Psoas muscle (tissue), 7 donors: ENCODE measurements at regions not wholly inside any gene's neighbourhood (a gene's known extent, or its start where the extent isn't known, plus 50 kb on each side); places are given as distances from the start of the nearest gene placed in this dataset.
"Not testable (repeated sequence)": the region's sequence is repeated elsewhere in the genome, so short reads cannot be mapped to it uniquely, and the experiment has no call there.

ENCODE experiments used
- ATAC-seq, 4 donors: fragments of 200-7000 bp; cut with Tn5 transposase; one replicate each; pipeline ENCODE4 v1.9.1; 2020; ENCODE audit warnings: moderate library complexity in 3 of 4, mild to moderate bottlenecking in 2 of 4
- DNase-seq, 2 donors: peaks; one replicate each; pipeline ENCODE4 v3.0.0-alpha.2; 2020
- H3K27ac ChIP-seq: fragments of 200-600 bp; one replicate; pipeline ENCODE4 v1.8.0; 2022
- H3K27me3 ChIP-seq, 3 donors: fragments of 200-600 bp in 1 of 3; one replicate each; pipeline versions ENCODE4 v1.6.1 to v1.8.0; 2013 to 2022; ENCODE audit warnings: low read length in 2 of 3, mild to moderate bottlenecking in 2 of 3, moderate library complexity in 1 of 3; ENCODE audit not compliant: insufficient read depth in 3 of 3
- H3K36me3 ChIP-seq, 2 donors: fragments of 200-600 bp in 1 of 2; one replicate each; pipeline versions ENCODE4 v1.6.1 to v1.8.0; 2013 to 2022; ENCODE audit warnings: low read depth in 1 of 2, mild to moderate bottlenecking in 1 of 2, moderate library complexity in 1 of 2; ENCODE audit not compliant: insufficient read depth in 1 of 2
- H3K4me1 ChIP-seq: fragments of 200-600 bp; one replicate; pipeline ENCODE4 v1.8.0; 2022
- H3K4me3 ChIP-seq: fragments of 200-600 bp; one replicate; pipeline ENCODE4 v1.8.0; 2022; ENCODE audit warnings: mild to moderate bottlenecking
- H3K9me3 ChIP-seq: fragments of 200-600 bp; one replicate; pipeline ENCODE4 v1.8.0; 2022
- CTCF ChIP-seq: fragments of 200-600 bp; IDR thresholded peaks from one replicate; pipeline ENCODE4 v1.8.0; 2022; ENCODE audit warnings: antibody characterized with exemption
- WGBS, 3 donors: extraction: QIAGEN DNeasy Blood & Tissue Kit; methylation state at CpG; one replicate each; pipeline versions ENCODE4 v1.1.6 to v1.1.7; 2013; 5-methylcytosine and 5-hydroxymethylcytosine counted together
- intact Hi-C, 2 donors: fragments of 100-400 bp; cut with DNase I; formaldehyde crosslinking; loops; one replicate each; pipeline versions ENCODE4 v1.11.0 to v1.14.2; 2022
- donor health status: healthy with polysubstance abuse.
- donor health status: DM: no; HTN: no; CAD: no; lungs with moderate emphysema.
- donor health status: Bipolar disorder and iron deficiency.
- donor health status: healthy.
- donor health status: DM: yes; HTN: yes; CAD: no.
- donor health status: DM: no; HTN: no; CAD: no.
- donor health status: DM: yes; HTN: yes; CAD: no.

GRCh38 chrX:80576267-80576666 is 156.0 kb downstream of the TENT5D start:
- no peaks in the 10 kb centered on the region for H3K36me3 ChIP-seq
- no peak overlapping the region for H3K4me3 ChIP-seq
- intact Hi-C loops: no loop called here
- no peaks in the 10 kb centered on the region for H3K9me3 ChIP-seq
- no peak for ATAC-seq
- TF ChIP-seq CTCF: no peak
- H3K4me1 ChIP-seq: no peaks in the 10 kb centered on the region
- peaks cover 0 to 4% (median 0%) of the 10 kb centered on the region in 3 donors for H3K27me3 ChIP-seq
- no peak for DNase-seq
- no peak overlapping the region for H3K27ac ChIP-seq

GRCh38 chrX:80576806-80577533 is 156.7 kb downstream of the TENT5D start:
- no peak overlapping the region for H3K27ac ChIP-seq
- no peak for TF ChIP-seq CTCF
- DNase-seq: no peak
- H3K4me1 ChIP-seq: no peaks in the 10 kb centered on the region
- 54 to 83% (median 71%) methylated on average over 2 of the region's 2 CpGs for WGBS, 3 donors
- ATAC-seq: no peak
- H3K27me3 ChIP-seq: peaks cover 0 to 4% (median 0%) of the 10 kb centered on the region in 3 donors
- H3K9me3 ChIP-seq: no peaks in the 10 kb centered on the region
- intact Hi-C loops: no loop called here
- H3K36me3 ChIP-seq: no peaks in the 10 kb centered on the region
- no peak overlapping the region for H3K4me3 ChIP-seq

GRCh38 chrX:80578517-80579105 is 158.4 kb downstream of the TENT5D start:
- intact Hi-C loops: no loop called here
- DNase-seq (no peak), ATAC-seq (no peak)
- Histone ChIP-seq H3K4me1 (no peaks in the 10 kb centered on the region), H3K9me3 (no peaks in the 10 kb centered on the region), H3K27ac (no peak overlapping the region), H3K4me3 (no peak overlapping the region), H3K27me3 (peaks cover 0 to 4% (median 0%) of the 10 kb centered on the region in 3 donors), H3K36me3 (no peaks in the 10 kb centered on the region)
- WGBS, 3 donors: 16 to 27% (median 23%) methylated on average over 3 of the region's 3 CpGs
- TF ChIP-seq CTCF: peak; percentile 41

- H3K27ac ChIP-seq, H3K9me3 ChIP-seq, H3K36me3 ChIP-seq, ATAC-seq, intact Hi-C loops, H3K4me3 ChIP-seq, DNase-seq, H3K27me3 ChIP-seq, H3K4me1 ChIP-seq: not testable (repeated sequence)
- 78 to 97% (median 96%) methylated on average over 13 to 19 of the region's 30 CpGs for whole genome bisulfite sequencing, 3 donors
These were observed 170.7 kb downstream of the TENT5D start for GRCh38 chrX:80590992-80591391.

GRCh38 chrX:80602036-80602860 is 182.0 kb downstream of the TENT5D start:
- H3K9me3 ChIP-seq: no peaks in the 10 kb centered on the region
- H3K27ac ChIP-seq: no peak overlapping the region
- H3K4me1 ChIP-seq: no peaks in the 10 kb centered on the region
- no peak for TF ChIP-seq CTCF
- WGBS, 3 donors: 53 to 67% (median 64%) methylated on average over 7 of the region's 7 CpGs
- H3K36me3 ChIP-seq: no peaks in the 10 kb centered on the region
- intact Hi-C loops: no loop called here
- no peak overlapping the region for H3K4me3 ChIP-seq
- DNase-seq: no peak
- ATAC-seq: no peak
- H3K27me3 ChIP-seq: no peaks in the 10 kb centered on the region
